ENCODE measurements at regions not wholly inside any gene's neighbourhood (a gene's known extent, or its start where the extent isn't known, plus 50 kb on each side); places are given as distances from the start of the nearest gene placed in this dataset.

DNA sequence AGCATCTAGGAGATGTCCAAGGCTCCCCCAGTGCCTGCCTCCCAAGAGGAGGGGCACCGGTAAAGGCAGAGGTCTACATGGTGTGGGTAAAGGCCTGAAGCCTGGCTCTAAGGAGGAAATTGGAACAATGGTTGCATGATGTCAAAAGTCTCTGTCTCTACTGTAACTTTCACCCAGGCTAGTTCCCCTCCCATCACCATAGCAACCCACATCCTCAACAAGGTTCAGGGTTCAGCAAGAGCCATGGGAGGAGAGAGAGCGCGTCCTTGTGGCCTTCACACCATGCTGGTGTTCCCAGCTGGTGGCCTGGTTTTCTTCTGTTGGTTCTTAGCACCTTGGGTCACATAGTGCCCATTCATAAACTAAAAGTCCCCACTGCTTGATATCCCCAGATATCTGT, 196.7 kb upstream of the CDH5 start:
- no peak for DNase-seq

DNA sequence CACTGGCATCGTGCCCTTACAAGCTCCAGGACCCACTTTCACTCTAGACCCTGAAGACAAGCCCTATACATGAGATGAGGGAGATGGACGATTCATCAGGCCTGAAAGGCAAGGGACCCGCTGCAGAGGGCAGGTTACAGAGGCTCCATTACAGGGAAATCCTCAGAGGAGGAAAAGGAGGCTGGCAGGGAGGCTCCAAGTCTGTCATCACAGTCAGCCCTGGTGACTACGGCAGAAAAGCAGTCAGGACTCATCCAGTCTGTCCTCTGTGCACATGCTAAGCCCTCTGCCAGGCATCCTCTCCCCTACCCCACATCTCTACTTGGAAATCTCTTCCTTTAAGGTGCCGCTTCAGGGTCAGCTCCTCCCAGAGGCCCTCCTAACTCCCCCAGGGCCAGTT, 197.7 kb upstream of the CDH5 start:
- no peak for DNase-seq

DNA sequence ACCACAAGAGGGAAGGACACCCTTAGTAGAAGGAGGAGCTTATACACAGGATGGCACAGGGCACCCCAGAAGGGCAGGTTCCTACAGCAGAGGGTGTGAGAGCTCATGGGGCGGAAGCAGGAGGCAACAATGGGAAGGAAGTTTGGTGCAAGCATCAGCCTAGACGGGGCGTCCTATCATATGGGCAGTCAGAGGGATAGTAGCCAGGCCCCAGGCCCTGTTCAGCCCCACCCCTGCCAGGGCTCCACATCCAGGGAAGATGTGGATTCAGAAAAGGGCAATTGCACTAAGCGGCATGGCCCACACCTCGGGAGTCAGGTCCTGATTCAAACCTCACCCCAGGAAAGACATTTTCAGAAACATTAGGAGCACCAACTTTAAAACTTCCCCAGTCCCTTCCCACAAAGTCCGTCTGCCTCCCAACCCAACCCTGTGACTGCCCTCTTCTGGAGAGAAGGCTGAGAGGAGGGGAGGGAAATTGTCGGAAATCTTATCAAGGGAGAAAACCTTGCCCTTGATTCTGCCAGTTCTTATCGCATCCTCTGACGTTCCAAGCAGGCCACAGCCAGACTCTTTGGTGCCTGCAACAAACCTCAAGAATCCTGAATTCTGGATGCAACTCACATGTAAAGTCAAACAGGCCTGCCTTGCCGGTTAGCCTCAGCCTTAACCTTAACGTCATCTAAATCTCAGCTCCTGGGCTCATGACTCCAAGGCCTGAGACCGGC, 198.8 kb upstream of the CDH5 start:
- no peak for DNase-seq

DNA sequence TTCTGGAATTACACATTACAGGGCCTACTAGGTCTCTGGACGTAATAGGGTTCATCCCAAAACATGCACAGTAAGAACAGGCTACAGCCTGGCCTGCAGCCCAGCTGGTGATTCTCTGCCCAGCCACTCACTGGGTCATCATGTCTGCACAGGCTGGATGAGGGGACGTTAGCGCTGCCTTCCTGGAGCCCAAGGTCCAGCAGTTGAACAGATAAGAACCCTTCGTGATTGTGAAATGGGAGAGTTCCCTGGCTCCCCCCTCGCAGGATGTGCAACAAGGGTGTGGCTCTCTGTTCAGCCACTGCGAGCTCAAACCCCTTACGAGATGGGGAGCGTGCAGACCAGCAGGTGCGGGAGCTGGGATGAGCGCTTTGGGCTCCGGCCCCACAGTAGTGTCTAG, 200.0 kb upstream of the CDH5 start:
- DNase-seq = no peak

DNA sequence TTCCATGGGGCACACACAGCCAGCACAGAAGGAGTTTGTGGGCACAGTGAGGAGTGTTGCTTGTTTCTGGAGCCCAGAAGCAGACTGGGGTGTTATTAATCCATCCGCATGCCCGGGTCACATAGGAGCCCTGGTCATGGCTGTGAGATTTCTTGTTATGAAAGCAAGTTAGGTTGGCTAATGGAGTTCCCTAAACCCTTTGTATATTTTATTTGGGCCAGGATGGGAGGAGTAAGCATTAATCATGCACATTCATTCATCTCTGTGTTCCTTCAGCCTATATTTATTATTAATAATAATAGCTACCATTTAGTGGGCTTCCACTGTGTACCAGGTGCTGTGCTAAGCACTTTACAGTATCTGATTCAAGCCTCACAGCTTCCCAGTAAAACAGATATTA, 200.6 kb upstream of the CDH5 start:
- DNase-seq = no peak

DNA sequence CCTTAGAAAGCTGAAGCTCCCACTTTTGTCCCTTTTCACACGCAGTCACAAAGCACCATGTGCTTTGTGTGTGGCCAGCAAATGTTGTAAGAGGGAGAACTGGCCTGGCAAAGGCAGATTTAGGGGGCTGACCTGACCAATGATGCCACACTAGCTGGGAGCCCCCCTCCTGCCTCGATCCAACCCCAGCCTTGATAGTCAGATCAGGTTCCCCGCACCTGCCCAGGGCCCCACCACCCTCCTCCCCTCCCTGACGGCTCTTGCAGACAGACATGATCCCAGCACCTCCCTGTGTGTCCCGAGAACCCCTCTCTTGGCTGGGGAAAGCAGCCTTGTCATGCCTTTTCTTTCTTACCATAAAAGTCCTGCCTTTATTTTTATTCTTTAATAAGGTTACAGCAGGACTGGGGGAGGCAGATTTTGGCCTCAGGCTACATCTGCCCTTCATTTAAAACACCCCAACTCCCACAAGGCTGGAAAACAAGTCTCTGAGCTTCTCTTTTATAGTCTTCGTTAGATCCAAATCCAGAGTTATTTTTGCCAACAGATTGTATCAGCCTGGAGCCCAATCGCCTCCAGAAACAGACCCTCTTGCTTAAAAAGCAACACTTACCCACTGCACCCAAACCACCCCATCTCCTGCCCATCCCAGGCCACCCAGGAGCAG, 201.8 kb upstream of the CDH5 start:
- DNase-seq = no peak

DNA sequence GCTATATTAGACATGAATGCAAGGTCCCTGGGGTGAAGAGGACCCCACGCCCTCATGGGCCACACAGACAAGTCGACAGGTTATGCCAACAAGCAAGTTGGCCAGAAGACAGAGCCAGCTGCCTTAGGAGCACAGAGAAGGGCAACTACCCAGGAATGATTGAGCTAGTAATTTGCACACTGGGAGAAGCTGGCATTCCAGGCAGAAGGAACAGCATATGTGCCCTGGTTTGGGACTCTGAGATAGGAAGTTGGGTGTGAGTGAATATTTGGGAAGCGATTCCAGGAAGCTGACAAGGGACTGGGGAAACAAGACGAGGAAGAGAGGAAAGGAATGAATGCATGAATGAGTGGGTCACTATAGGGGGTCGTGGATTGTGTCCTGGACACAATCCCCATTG, 203.7 kb upstream of the CDH5 start:
- DNase-seq = no peak

DNA sequence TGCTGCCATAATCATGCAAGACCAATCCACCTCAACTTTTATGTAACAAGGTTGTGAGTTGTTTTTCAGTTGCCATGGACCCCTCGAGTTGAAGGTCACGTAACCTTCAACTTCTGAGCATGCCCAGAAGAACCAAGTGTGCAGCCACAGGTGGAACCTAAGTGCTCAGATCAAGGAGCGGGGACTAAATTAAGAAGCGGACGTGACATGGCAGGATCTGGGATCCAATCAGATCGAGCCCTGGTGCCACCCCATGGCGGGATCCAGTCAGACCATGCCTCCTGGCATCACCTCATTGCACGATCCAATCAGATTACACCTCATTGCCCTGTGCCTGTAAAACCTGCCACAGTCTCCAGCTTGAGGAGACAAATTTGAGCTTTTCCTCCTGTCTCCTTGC, 204.5 kb upstream of the CDH5 start:
- no peak for DNase-seq

DNA sequence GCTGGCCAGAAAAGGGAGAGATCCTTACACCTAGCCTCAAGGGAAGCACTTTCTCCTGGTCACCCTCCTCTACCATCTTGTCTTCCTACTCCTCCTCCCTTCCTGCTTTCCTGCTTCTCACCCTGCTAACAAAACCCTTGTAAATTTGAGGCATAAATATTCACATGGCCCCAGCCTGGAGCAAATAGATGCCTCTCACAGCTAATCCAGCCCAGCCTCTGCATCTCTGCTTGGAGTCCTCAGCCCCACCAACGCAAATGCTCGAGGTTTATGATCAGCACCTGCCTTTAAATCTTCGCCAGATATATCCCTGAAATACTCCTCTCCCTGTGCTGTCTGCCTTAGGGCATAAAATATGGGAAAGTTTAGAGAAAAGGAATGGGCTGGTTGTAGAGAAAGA, 205.2 kb upstream of the CDH5 start:
- no peak for DNase-seq

DNA sequence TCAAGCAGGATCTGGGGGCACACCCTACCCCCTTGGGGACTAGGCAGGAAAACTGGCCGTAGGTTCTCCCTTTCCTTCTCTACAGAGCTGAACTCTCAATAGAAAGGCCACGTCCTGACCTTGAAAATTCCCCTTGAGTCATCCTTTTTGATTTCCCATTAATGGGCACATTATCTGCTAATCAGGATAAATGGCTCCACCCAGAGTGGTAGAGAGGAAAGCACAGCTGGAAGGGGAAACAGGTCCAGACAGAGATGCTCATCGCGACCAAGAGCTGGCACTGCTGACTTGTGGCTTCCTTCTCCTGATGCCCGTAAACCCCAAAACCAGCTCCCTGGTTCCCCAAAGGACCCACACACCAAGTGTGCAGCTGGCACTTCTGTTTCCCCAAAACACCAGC, 206.5 kb upstream of the CDH5 start:
- no peak for DNase-seq

DNA sequence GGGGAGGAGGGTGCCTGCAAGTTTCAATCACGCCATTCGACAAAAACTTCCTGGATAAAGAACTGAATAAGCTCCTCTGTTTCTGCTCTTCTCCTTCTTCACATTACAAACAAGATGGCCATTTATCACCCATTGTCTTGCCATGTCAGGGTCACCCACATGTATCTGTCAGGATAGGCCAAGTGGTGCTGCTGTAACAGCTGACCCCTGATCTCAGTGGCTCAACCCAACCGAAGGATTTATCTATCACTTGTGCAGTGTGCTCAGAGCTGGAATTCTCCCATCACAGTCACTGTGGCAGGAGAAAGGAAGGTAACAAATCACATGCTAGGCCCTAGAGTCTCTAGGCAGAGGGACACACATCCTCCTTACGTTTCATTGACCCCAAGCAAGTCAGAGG, 210.0 kb upstream of the CDH5 start:
- DNase-seq = no peak

DNA sequence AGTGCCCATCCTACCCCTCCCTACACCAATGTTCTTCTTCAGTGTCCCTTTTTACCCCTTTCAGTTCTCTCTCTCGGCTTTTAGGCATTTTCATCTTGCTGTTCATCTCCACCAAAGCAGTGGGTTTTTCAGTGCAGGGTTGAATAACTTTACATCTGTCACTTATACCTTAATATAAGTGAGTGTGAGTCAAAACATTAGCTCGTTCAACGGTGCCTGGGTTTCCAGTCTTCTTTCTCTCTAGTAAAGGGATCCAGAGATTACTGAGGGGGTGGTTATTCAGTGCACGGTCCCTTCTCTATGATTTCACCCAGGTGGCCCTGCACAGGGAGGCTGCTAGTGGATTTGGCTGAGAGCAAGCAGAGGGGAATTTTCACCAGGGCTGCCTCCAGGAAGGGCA, 210.6 kb upstream of the CDH5 start:
- no peak for DNase-seq

DNA sequence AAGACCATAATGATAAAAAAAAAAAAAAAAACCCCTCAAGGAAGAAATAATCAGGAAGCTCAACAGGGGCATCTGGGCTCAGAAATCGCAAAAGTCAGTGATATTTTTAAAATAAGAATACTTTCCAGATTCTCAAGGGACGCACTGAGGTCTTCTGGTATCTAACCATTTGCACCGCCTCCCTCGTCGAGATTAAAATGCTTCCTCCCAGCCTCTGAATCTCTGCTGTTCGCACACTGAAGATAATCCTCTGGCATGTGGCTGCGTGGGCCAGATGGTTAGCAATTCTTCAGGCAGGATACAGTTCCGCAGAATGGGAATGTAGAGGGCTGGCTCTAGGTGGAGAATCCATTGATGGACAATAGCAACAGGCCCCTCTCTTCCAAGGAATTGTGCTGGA, 211.7 kb upstream of the CDH5 start:
- DNase-seq = no peak

DNA sequence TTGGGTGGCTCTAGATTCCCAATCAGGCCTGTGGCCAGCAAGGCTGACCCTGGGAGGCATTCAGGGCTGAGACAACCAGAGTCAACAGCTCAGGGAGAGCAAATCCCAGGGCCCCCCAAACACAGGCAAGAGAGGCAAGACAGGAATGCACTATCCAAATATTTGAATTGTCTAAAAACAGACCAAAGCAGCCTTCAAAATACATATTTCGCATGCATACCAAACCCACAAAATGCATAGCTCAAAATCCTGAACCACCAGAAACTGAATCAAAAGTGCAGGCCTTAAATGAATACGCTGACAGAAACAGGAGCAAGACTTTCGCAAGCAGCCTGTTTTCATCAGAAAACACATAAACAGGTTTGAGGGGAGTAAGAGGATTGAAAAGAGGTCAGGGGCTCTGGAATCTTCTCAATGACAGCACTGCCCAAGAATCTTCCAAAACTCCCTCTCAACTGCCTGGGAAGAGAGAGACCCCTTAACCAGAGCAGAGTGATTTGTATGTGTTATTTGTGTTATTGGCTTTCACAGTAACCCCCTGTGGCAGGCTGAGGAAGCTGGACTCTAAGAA, 213.6 kb upstream of the CDH5 start:
- no peak for DNase-seq

DNA sequence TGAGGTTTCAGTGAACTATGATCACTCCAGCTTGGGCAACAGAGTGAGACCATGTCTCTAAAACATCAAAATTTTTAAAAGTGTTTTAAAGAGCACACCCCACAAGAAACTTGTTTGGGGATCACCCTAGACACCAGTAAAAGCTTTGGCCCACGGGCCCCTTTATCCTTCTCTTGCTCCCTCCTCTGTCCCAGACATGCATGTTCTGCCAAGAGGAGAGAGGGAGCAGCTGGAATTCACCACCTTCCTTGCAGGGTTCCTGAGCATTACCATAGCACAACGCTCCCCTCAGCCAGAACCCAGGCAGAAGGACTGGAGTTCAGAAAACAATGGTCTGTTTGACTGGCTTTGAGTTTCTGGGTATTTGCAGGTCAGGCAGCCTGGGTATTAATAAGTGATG, 214.3 kb upstream of the CDH5 start:
- no peak for DNase-seq

DNA sequence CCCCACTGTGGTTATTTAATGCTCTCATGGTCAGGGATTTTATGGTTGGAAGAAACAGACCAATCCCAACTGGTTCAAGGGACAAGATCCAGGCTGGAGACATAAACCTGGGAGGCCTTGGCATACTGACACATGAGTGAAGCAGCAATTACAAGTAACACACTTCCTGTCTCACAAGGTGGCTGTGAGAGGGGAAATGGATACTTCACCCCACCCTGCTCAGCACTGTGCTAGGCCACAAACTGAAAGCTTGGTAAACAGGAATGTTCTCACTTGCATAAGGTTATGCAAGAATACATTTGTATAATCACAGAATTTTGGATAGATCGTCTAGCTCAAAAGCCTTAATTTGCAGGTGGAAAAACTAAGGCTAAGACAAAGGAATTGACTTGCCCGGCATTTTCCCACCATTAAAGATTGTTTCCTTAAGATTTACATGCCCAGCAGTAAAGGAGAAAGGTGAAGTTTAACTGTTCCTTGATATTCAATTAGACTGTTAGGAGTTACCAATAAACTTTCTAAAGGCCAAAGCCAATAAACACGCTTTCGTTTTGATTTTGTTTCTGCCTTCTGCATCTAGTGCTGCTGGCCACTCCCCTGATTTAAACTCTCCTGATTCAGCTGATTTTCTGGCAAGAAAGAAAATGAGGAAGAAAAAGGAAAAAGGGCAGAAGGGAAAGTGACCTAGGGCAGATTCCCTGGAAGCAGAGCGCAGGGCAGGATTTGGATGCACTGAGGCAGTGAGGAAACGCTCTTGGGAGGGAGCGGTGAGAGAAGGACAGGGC, 215.6 kb upstream of the CDH5 start:
- no peak for DNase-seq

DNA sequence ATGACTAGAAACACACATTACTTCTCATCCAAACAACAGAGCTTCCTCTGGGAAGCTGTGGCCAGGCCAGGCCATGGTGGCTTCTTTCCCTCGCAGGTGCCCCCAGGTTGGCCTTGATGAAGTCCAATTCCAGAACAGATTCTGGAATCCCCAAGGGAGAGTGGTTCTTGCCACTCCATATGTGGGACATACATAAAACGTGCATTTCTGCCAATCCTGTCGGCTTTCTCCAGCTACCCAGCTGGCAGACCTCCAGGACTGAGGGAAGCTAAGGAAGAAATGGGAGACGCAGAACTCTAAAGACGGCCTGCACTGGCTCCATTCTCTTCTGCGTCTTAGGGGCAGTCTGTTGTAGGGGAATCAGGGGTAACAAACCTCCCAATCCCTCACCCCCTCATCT, 219.2 kb upstream of the CDH5 start:
- no peak for DNase-seq

DNA sequence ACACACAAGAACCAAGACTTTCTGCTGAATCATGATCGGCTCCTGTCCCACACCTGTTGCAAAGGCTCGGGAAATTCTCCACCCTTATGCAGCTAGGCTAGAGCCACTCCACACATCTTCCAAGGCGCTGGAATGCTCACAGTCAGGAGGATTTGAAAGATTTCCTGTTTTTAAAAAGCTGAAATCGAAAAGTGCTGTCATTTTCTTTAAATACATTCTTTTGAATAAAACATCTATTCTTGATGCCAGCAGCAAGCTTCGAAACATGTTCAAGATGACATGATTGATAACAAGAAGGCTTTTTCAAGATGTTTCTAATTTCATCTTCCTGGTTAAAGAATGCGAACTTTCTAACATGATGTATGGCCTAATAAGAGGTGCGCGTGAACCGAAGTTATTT, 219.7 kb upstream of the CDH5 start:
- no peak for DNase-seq

DNA sequence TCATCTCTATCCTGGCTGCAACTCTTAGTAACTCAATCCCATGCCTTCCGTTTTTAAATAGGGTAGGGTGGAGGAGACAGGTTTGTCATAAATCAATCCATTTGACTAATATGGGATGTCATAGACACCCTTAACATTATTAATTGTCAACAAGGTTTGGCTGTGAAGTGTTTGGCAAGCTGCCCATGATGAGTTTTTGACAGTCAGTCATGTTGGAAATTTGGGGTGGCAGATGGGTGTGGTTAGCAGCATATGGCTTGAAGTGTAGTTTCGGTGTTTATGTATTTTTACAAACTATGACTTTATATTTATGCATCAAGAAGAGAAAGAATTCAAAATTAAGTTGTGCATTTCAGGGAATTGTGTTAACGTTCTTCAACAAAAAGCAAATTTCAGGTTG, 221.8 kb upstream of the CDH5 start:
- DNase-seq = no peak

DNA sequence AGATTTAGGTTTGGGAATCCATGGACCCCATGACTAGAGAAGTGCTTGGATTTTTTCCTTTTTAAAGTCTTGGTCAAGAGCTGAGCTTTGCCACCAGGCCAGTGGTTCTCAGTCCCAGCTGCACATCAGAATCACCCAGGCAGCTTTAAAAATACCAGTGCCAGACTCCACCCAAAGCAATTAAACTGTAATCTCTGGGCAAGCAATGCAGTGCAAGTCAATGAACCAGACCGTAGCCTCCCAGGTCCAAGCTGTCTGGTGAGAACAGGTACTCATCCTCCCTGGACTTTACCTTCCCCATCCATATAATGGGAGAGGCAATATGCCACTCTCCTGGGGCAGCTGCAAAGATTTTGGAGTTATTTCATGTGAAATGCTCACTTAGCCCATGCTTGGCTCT, 223.1 kb upstream of the CDH5 start:
- DNase-seq = no peak

DNA sequence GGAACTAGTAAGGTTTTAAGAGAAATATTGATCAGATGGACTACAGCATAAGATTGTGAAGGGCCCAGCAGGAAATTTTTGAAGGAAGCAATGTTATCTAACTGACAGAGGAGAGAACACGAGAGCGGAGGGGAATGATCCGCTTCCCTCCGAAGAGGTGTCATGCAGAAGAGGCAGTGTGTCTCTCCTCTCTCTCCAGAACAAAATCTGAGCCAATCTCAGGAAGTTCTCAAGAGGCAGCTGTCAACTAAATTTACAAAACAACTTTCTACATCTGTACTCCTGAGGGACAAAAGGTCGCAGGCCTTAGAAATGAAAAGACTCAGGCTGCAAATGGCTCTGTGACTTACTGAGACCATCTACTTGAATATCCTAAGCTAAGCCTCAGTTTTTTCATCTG, 224.6 kb upstream of the CDH5 start:
- no peak for DNase-seq

DNA sequence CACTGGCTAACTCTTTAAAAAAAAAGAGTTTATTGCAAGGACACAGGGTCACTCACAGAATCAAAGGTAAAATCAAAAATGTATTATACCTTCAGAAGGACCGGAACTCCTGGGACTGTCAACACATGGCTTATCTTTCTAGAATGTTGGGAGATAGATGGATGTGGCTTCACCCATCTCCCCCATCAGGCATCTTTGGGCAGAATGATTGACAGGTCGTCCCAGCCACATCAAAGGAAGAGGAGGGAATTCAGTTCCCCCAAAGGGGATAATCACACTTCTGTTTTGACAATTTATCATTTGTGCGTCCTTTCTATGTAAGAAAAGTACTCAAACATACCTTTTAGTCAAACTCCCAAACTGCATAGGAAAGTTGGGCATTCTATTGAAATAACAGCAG, 228.6 kb upstream of the CDH5 start:
- no peak for DNase-seq

DNA sequence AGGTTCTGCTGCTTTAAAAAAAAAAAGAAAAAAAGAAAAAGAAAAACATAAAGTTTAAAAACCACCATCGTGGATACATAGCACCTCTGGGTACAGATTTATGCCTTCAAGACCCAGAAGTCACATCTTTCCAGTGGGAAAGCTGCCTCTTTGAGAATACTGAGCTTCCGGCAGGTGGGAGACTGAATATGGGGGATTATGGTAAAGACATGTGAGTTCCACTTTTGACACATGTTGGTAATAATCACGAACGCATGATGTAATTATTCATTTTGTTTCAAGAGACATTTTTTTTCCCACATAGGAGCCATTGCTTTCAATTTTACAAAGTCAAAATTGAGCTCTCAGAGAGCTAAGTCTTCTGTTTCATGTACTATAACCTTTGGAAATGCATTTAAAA, 229.7 kb upstream of the CDH5 start:
- DNase-seq = no peak

DNA sequence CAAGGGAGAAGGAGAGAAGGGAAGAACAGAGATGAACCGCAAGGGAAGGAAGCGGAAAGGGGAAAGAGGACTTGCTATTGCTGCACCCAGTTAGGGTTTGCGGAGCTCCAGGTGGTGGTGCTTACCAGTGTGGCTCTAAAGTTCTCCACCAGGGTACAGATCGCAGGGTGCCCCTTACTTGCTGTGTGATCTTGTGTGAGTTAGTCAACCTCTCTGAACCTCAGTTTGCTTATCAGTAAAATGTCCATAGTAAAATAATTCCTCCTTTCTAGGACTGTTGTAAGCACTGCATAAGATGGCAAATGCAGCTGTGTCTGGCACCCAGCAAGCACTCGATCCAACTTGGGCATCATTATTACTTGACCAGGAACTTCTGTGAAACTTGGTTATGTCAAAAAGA, 230.7 kb upstream of the CDH5 start:
- DNase-seq = no peak
